IMR-90 (cell line): ENCODE measurements at regions not wholly inside any gene's neighbourhood (a gene's known extent, or its start where the extent isn't known, plus 50 kb on each side); places are given as distances from the start of the nearest gene placed in this dataset.

ENCODE experiments used
- ATAC-seq: fragments of 200-7000 bp; cut with Tn5 transposase; 2 replicates; pipeline ENCODE4 v1.9.1; 2020; ENCODE audit warnings: low read depth, mild to moderate bottlenecking, moderate library complexity
- BruUV-seq: library from RNA; stranded (reverse); fragments of 400-500 nt; replicated peaks from 2 replicates; lab custom pipeline; 2021; lab: Mats Ljungman, UMichigan
- CTCF ChIA-PET: fragments of 300-600 bp; formaldehyde crosslinking; extraction: SDS; loops from one replicate; lab custom pipeline; 2021; ENCODE audit warnings: antibody characterized with exemption; lab: Yijun Ruan, JAX
- POLR2A ChIA-PET: fragments of 300-600 bp; sonication (Branson Sonifier 250); formaldehyde crosslinking; loops from one replicate; lab custom pipeline; 2022; ENCODE audit warnings: antibody characterized with exemption; ENCODE audit not compliant: unreplicated experiment; lab: Charles Lee
- DNase-seq: peaks from one replicate; pipeline ENCODE4 v3.0.0; 2013
- H2AFZ ChIP-seq: replicated peaks from 2 replicates; pipeline ENCODE3; 2013; ENCODE audit warnings: low read length, mild to moderate bottlenecking; ENCODE audit not compliant: poor library complexity
- H2AK5ac ChIP-seq: 2 replicates; pipeline ENCODE4 v1.6.1; 2013; ENCODE audit warnings: low read depth, low read length, inconsistent platforms
- H2AK9ac ChIP-seq: replicated peaks from 2 replicates; pipeline ENCODE3; 2013; ENCODE audit warnings: mild to moderate bottlenecking, low read depth, low read length, moderate library complexity; ENCODE audit not compliant: poor library complexity
- H2BK120ac ChIP-seq: 2 replicates; pipeline ENCODE4 v1.6.1; 2013; ENCODE audit warnings: low read depth, low read length, inconsistent platforms
- H2BK15ac ChIP-seq: 3 replicates; pipeline ENCODE4 v1.6.1; 2013; ENCODE audit warnings: low read depth, low read length, inconsistent platforms
- H2BK20ac ChIP-seq: 2 replicates; pipeline ENCODE4 v1.6.1; 2013; ENCODE audit warnings: low read depth, mild to moderate bottlenecking, inconsistent platforms, low read length, moderate library complexity
- H2BK5ac ChIP-seq: 2 replicates; pipeline ENCODE4 v1.6.1; 2013; ENCODE audit warnings: mild to moderate bottlenecking, low read depth, low read length, inconsistent platforms; ENCODE audit not compliant: poor library complexity, severe bottlenecking
- H3K14ac ChIP-seq: replicated peaks from 2 replicates; pipeline ENCODE4 v1.6.1; 2013; ENCODE audit warnings: low read depth, low read length, inconsistent platforms
- H3K18ac ChIP-seq: 2 replicates; pipeline ENCODE4 v1.6.1; 2013; ENCODE audit warnings: low read depth, low read length, control low read depth
- H3K23ac ChIP-seq: 2 replicates; pipeline ENCODE4 v1.6.1; 2013; ENCODE audit warnings: low read depth, low read length, inconsistent platforms
- H3K27ac ChIP-seq: 2 replicates; pipeline ENCODE4 v1.5.1; 2013; ENCODE audit warnings: mild to moderate bottlenecking, control low read depth, low read length; ENCODE audit not compliant: insufficient read depth
- H3K27me3 ChIP-seq: 2 replicates; pipeline ENCODE4 v1.6.1; 2013; ENCODE audit warnings: low read length; ENCODE audit not compliant: control insufficient read depth, insufficient read depth
- H3K36me3 ChIP-seq: 2 replicates; pipeline ENCODE4 v1.6.1; 2013; ENCODE audit warnings: low read length, mixed read lengths; ENCODE audit not compliant: control insufficient read depth, insufficient read depth
- H3K4ac ChIP-seq: 2 replicates; pipeline ENCODE4 v1.6.1; 2013; ENCODE audit warnings: low read depth, low read length, inconsistent platforms
- H3K4me1 ChIP-seq: 2 replicates; pipeline ENCODE4 v1.6.1; 2013; ENCODE audit warnings: low read length, mixed read lengths; ENCODE audit not compliant: control insufficient read depth, insufficient read depth
- H3K4me2 ChIP-seq: 2 replicates; pipeline ENCODE4 v1.6.1; 2013; ENCODE audit warnings: low read depth, mild to moderate bottlenecking, control low read depth, low read length, moderate library complexity
- H3K4me3 ChIP-seq: 2 replicates; pipeline ENCODE4 v1.5.1; 2013; ENCODE audit warnings: low read depth, mild to moderate bottlenecking, control low read depth, low read length, moderate library complexity; ENCODE audit not compliant: insufficient read depth
- H3K56ac ChIP-seq: 2 replicates; pipeline ENCODE4 v1.6.1; 2013; ENCODE audit warnings: low read length, inconsistent platforms; ENCODE audit not compliant: insufficient read depth; ENCODE audit errors: extremely low read depth
- H3K79me1 ChIP-seq, 2 experiments: 2 replicates each; pipeline ENCODE4 v1.6.1; 2013; ENCODE audit warnings: low read length in 2 of 2, inconsistent platforms in 1 of 2, low read depth in 1 of 2
- H3K9ac ChIP-seq: 2 replicates; pipeline ENCODE4 v1.6.1; 2013; ENCODE audit warnings: low read depth, low read length, control low read depth
- H3K9me1 ChIP-seq: 2 replicates; pipeline ENCODE4 v1.6.1; 2013; ENCODE audit warnings: low read length, inconsistent platforms; ENCODE audit not compliant: insufficient read depth
- H3K9me3 ChIP-seq: 2 replicates; pipeline ENCODE4 v1.6.1; 2013; ENCODE audit warnings: low read length; ENCODE audit not compliant: control insufficient read depth, insufficient read depth
- H4K20me1 ChIP-seq: 2 replicates; pipeline ENCODE4 v1.6.1; 2013; ENCODE audit warnings: low read length, inconsistent platforms; ENCODE audit not compliant: insufficient read depth
- H4K5ac ChIP-seq: 2 replicates; pipeline ENCODE4 v1.6.1; 2013; ENCODE audit warnings: mild to moderate bottlenecking, low read depth, low read length, control low read depth
- H4K8ac ChIP-seq, 2 experiments: 2 replicates each; pipeline ENCODE4 v1.6.1; 2013; ENCODE audit warnings: low read depth in 2 of 2, low read length in 2 of 2, control low read depth in 1 of 2, inconsistent platforms in 1 of 2
- H4K91ac ChIP-seq: 2 replicates; pipeline ENCODE4 v1.6.1; 2013; ENCODE audit warnings: low read depth, low read length, inconsistent platforms; ENCODE audit not compliant: insufficient read depth
- BHLHE40 ChIP-seq: fragments of 150-350 bp; IDR thresholded peaks from 2 replicates; pipeline ENCODE4 v1.6.1; 2016; ENCODE audit warnings: mild to moderate bottlenecking, low read depth, low read length
- CEBPB ChIP-seq: IDR thresholded peaks from 2 replicates; pipeline ENCODE4 v1.6.1; 2012; ENCODE audit warnings: low read depth, low read length, improper control_type of control experiment
- CHD1 ChIP-seq: IDR thresholded peaks from 2 replicates; pipeline ENCODE4 v1.6.1; 2012; ENCODE audit warnings: low read depth, low read length, improper control_type of control experiment
- CTCF ChIP-seq: conservative IDR thresholded peaks from 2 replicates; pipeline ENCODE4 v1.5.1; 2012; ENCODE audit warnings: mild to moderate bottlenecking, low read depth, low read length, improper control_type of control experiment
- ELK1 ChIP-seq: fragments of 150-350 bp; IDR thresholded peaks from 2 replicates; pipeline ENCODE4 v1.6.1; 2016; ENCODE audit warnings: low read depth, mild to moderate bottlenecking, low read length, moderate library complexity, borderline replicate concordance
- FOS ChIP-seq: fragments of 150-350 bp; IDR thresholded peaks from 2 replicates; pipeline ENCODE4 v1.6.1; 2016; ENCODE audit warnings: low read depth, low read length
- MAFK ChIP-seq: IDR thresholded peaks from 2 replicates; pipeline ENCODE4 v1.6.1; 2012; ENCODE audit warnings: low read depth, low read length, improper control_type of control experiment
- MAZ ChIP-seq: IDR thresholded peaks from 2 replicates; pipeline ENCODE4 v1.6.1; 2012; ENCODE audit warnings: low read depth, mild to moderate bottlenecking, low read length, improper control_type of control experiment, moderate library complexity, borderline replicate concordance
- MXI1 ChIP-seq: IDR thresholded peaks from 2 replicates; pipeline ENCODE4 v1.6.1; 2012; ENCODE audit warnings: low read depth, mild to moderate bottlenecking, low read length, moderate library complexity, borderline replicate concordance
- NFE2L2 ChIP-seq: fragments of 150-350 bp; IDR thresholded peaks from 2 replicates; pipeline ENCODE4 v1.6.1; 2016; ENCODE audit warnings: low read depth, mild to moderate bottlenecking, low read length
- POLR2A ChIP-seq: IDR thresholded peaks from 2 replicates; pipeline ENCODE4 v1.6.1; 2012; ENCODE audit warnings: mild to moderate bottlenecking, low read depth, low read length
- RAD21 ChIP-seq: IDR thresholded peaks from 2 replicates; pipeline ENCODE4 v1.6.1; 2012; ENCODE audit warnings: low read length, improper control_type of control experiment
- RCOR1 ChIP-seq: IDR thresholded peaks from 2 replicates; pipeline ENCODE4 v1.6.1; 2012; ENCODE audit warnings: mild to moderate bottlenecking, low read length, improper control_type of control experiment; ENCODE audit not compliant: insufficient replicate concordance
- RFX5 ChIP-seq: IDR thresholded peaks from 2 replicates; pipeline ENCODE4 v1.8.0; 2012; ENCODE audit warnings: low read depth, mild to moderate bottlenecking, low read length, moderate library complexity
- SMC3 ChIP-seq: fragments of 150-350 bp; IDR thresholded peaks from 2 replicates; pipeline ENCODE4 v1.6.1; 2016; ENCODE audit warnings: low read depth, mild to moderate bottlenecking, antibody characterized with exemption, low read length, moderate library complexity
- USF2 ChIP-seq: fragments of 150-350 bp; IDR thresholded peaks from 2 replicates; pipeline ENCODE4 v1.6.1; 2017; ENCODE audit warnings: mild to moderate bottlenecking, antibody characterized with exemption, low read length, low read depth
- WGBS, 2 experiments: methylation state at CpG; one replicate each; pipeline versions ENCODE4 v1.1.5 to v1.1.7; 2013; ENCODE audit warnings: missing lambda C conversion rate in 2 of 2; ENCODE audit not compliant: insufficient read length in 1 of 2; ENCODE audit errors: extremely low coverage in 2 of 2; 5-methylcytosine and 5-hydroxymethylcytosine counted together
- dilution Hi-C: fragments of 300-500 bp; cut with HindIII; formaldehyde crosslinking; loops from one replicate; pipeline ENCODE4 v1.14.3; 2018; ENCODE audit warnings: low sequenced_read_pairs; ENCODE audit not compliant: unreplicated experiment
- in situ Hi-C: fragments of 300-500 bp; cut with MboI; formaldehyde crosslinking; loops from 3 replicates; pipeline ENCODE4 v1.14.3; 2019; ENCODE audit warnings: low sequenced_read_pairs, inconsistent platforms, mixed read lengths
- intact Hi-C: fragments of 100-400 bp; cut with micrococcal nuclease; formaldehyde crosslinking; loops from 2 replicates; pipeline ENCODE4 v1.10.0; 2022

- CTCF ChIA-PET = interaction anchor here (0.7 kb wide), 1 partner anchor 11 kb away, joined by 5 read pairs; no protein-coding TSS in a partner anchor
- no peak overlapping the region for H4K5ac ChIP-seq
- H3K4me3 ChIP-seq = no peak overlapping the region
- no peaks in the 10 kb centered on the region for H3K79me1 ChIP-seq
- no peaks in the 10 kb centered on the region for H3K9me1 ChIP-seq
- no peak overlapping the region for H3K4me2 ChIP-seq
- H2BK5ac ChIP-seq = no peak overlapping the region
- H2BK120ac ChIP-seq = no peak overlapping the region
- H3K23ac ChIP-seq = no peak overlapping the region
- H2AK9ac ChIP-seq = no peak overlapping the region
- in situ Hi-C loops = no loop called here
- no peaks in the 10 kb centered on the region for H3K27me3 ChIP-seq
- no peak overlapping the region for H3K27ac ChIP-seq
- POLR2A ChIA-PET = no interaction called here
- dilution Hi-C loops = no loop called here
- WGBS, 2 experiments = no CpG with 5 or more reads among the region's 4 CpGs
- no peak overlapping the region for H4K8ac ChIP-seq
- TF ChIP-seq BHLHE40 = no peak
- no peak for TF ChIP-seq CHD1
- TF ChIP-seq RCOR1 = no peak
- no peak for TF ChIP-seq CEBPB
- no peak for TF ChIP-seq MAZ
- no peak for TF ChIP-seq ELK1
- no peak for TF ChIP-seq USF2
- TF ChIP-seq MXI1 = no peak
- TF ChIP-seq POLR2A = no peak
- TF ChIP-seq MAFK = no peak
- TF ChIP-seq NFE2L2 = no peak
- TF ChIP-seq FOS = no peak
- TF ChIP-seq CTCF = no peak
- TF ChIP-seq SMC3 = no peak
- TF ChIP-seq RAD21 = no peak
- no peak for TF ChIP-seq RFX5
- DNase-seq = no peak
- intact Hi-C loops = no loop called here
- no peaks in the 10 kb centered on the region for H3K4me1 ChIP-seq
- no peak overlapping the region for H3K18ac ChIP-seq
- H4K91ac ChIP-seq = no peak overlapping the region
- H2BK20ac ChIP-seq = no peak overlapping the region
- H3K14ac ChIP-seq = no peak overlapping the region
- no peak overlapping the region for H2AK5ac ChIP-seq
- no peak overlapping the region for H2BK15ac ChIP-seq
- no peak overlapping the region for H3K9ac ChIP-seq
- no peak overlapping the region for H3K4ac ChIP-seq
- ATAC-seq = no peak
- no peaks in the 10 kb centered on the region for H3K36me3 ChIP-seq
- H3K9me3 ChIP-seq = peaks cover 33% of the 10 kb centered on the region
- no TSS peak for BruUV-seq
- H2AFZ ChIP-seq = no peak overlapping the region
- H4K20me1 ChIP-seq = no peaks in the 10 kb centered on the region
- H3K56ac ChIP-seq = no peak overlapping the region
Observed at GRCh38 chr13:112000888-112001287, 66.1 kb upstream of the SOX1 start.
